Neural cell (in vitro differentiated cells): ENCODE measurements at regions not wholly inside any gene's neighbourhood (a gene's known extent, or its start where the extent isn't known, plus 50 kb on each side); places are given as distances from the start of the nearest gene placed in this dataset.

Source experiments
- EP300 ChIP-seq: fragments of 450-650 bp; conservative IDR thresholded peaks from 2 replicates; pipeline ENCODE4 v1.6.1; 2014; ENCODE audit warnings: antibody characterized with exemption, mild to moderate bottlenecking, moderate library complexity; ENCODE audit not compliant: poor library complexity, severe bottlenecking
- EZH2 ChIP-seq: fragments of 200-600, 300-800 bp; shearing (Covaris generic), sonication (generic); IDR thresholded peaks from 2 replicates; pipeline ENCODE4 v1.6.1; 2014; ENCODE audit warnings: antibody characterized with exemption, low read length, borderline replicate concordance, mild to moderate bottlenecking; ENCODE audit not compliant: insufficient read depth, poor library complexity, severe bottlenecking
- MXI1 ChIP-seq: fragments of 450-650 bp; conservative IDR thresholded peaks from 2 replicates; pipeline ENCODE4 v1.6.1; 2014; ENCODE audit warnings: antibody characterized with exemption, mild to moderate bottlenecking; ENCODE audit not compliant: poor library complexity, severe bottlenecking
- POLR2AphosphoS5 ChIP-seq: IDR thresholded peaks from 2 replicates; pipeline ENCODE4 v1.6.1; 2012
- RAD21 ChIP-seq: fragments of 450-650 bp; conservative IDR thresholded peaks from 2 replicates; pipeline ENCODE4 v1.6.1; 2014; ENCODE audit warnings: antibody characterized with exemption, mild to moderate bottlenecking, moderate library complexity
- SMC3 ChIP-seq: fragments of 450-650 bp; conservative IDR thresholded peaks from 2 replicates; pipeline ENCODE4 v1.6.1; 2014; ENCODE audit warnings: antibody characterized with exemption, mild to moderate bottlenecking, moderate library complexity; ENCODE audit not compliant: poor library complexity
- TAF1 ChIP-seq: IDR thresholded peaks from 2 replicates; pipeline ENCODE4 v1.6.1; 2012; ENCODE audit warnings: low read depth
- TF ChIP-seq, protein P1 (sequence below): fragments of 450-650 bp; IDR thresholded peaks from 2 replicates; pipeline ENCODE4 v1.5.1; 2014; ENCODE audit warnings: antibody characterized with exemption, mild to moderate bottlenecking, moderate library complexity; ENCODE audit not compliant: poor library complexity, severe bottlenecking
- TF ChIP-seq, protein P2 (sequence below): IDR thresholded peaks from 2 replicates; pipeline ENCODE4 v1.6.1; 2012; ENCODE audit warnings: borderline replicate concordance

DNA sequence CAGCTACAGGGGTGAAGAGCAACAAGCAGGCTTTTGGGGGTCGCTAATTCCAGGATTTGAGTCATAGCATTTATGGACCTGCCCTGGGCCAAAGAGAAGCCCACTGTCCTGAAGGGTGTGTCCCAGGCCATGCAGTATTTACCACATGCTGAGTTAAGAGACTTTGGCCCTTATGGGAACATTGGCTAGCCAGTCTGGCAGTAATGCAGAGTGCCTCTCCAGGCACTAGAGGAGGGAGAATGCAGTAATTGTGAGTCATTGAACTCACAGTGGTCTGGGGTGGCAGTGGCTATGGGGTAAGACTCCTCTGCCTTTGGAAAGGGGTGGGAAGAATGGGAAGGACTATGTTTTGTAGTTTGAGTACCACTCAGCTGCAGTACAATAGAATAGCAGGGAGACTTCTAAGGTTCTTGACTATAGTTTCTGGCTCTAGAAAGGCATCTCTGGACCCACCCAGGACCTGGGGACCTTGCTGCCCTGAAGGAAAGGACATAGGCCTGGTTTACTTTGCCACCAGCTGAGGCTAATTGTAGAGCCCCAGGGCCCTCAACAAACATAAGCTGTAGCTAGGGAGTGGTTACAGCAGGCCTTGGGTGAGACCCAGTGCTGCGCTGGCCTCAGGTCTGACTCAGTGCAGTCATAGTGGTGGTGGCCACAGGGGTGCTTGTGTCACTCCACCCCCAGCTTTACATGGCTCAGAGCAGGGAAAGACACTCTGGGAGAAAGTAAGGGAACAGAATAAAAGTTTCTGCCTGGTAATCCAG lies 520.9 kb downstream of the HTR1B start:
- TF ChIP-seq SMC3 (no peak), POLR2AphosphoS5 (no peak), MXI1 (no peak), EZH2 (no peak), EP300 (no peak), RAD21 (no peak), TAF1 (no peak)
- TF ChIP-seq, protein P1, sequence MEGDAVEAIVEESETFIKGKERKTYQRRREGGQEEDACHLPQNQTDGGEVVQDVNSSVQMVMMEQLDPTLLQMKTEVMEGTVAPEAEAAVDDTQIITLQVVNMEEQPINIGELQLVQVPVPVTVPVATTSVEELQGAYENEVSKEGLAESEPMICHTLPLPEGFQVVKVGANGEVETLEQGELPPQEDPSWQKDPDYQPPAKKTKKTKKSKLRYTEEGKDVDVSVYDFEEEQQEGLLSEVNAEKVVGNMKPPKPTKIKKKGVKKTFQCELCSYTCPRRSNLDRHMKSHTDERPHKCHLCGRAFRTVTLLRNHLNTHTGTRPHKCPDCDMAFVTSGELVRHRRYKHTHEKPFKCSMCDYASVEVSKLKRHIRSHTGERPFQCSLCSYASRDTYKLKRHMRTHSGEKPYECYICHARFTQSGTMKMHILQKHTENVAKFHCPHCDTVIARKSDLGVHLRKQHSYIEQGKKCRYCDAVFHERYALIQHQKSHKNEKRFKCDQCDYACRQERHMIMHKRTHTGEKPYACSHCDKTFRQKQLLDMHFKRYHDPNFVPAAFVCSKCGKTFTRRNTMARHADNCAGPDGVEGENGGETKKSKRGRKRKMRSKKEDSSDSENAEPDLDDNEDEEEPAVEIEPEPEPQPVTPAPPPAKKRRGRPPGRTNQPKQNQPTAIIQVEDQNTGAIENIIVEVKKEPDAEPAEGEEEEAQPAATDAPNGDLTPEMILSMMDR: no peak
- TF ChIP-seq, protein P2, sequence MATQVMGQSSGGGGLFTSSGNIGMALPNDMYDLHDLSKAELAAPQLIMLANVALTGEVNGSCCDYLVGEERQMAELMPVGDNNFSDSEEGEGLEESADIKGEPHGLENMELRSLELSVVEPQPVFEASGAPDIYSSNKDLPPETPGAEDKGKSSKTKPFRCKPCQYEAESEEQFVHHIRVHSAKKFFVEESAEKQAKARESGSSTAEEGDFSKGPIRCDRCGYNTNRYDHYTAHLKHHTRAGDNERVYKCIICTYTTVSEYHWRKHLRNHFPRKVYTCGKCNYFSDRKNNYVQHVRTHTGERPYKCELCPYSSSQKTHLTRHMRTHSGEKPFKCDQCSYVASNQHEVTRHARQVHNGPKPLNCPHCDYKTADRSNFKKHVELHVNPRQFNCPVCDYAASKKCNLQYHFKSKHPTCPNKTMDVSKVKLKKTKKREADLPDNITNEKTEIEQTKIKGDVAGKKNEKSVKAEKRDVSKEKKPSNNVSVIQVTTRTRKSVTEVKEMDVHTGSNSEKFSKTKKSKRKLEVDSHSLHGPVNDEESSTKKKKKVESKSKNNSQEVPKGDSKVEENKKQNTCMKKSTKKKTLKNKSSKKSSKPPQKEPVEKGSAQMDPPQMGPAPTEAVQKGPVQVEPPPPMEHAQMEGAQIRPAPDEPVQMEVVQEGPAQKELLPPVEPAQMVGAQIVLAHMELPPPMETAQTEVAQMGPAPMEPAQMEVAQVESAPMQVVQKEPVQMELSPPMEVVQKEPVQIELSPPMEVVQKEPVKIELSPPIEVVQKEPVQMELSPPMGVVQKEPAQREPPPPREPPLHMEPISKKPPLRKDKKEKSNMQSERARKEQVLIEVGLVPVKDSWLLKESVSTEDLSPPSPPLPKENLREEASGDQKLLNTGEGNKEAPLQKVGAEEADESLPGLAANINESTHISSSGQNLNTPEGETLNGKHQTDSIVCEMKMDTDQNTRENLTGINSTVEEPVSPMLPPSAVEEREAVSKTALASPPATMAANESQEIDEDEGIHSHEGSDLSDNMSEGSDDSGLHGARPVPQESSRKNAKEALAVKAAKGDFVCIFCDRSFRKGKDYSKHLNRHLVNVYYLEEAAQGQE: no peak
